ENCODE measurements at regions not wholly inside any gene's neighbourhood (a gene's known extent, or its start where the extent isn't known, plus 50 kb on each side); places are given as distances from the start of the nearest gene placed in this dataset.

DNA sequence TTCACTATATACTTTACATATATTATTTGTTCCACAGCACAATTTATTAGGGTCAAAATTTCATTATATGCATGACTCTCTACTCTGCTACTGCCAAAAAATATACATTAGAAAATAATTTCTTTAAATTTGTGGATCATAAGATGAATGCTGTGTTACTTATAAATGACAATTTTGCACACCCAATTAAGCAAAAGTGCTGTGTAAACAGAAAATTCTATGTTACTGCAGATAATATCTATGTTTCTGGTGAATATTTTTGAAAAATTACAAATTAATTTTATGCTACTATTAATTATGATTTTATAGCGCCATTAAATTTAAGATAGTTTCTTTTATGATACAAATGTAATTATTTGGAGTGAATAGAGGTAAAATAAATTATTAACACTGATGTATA lies 59.8 kb upstream of the GABRA6 start:
- TF ChIP-seq, protein P1, sequence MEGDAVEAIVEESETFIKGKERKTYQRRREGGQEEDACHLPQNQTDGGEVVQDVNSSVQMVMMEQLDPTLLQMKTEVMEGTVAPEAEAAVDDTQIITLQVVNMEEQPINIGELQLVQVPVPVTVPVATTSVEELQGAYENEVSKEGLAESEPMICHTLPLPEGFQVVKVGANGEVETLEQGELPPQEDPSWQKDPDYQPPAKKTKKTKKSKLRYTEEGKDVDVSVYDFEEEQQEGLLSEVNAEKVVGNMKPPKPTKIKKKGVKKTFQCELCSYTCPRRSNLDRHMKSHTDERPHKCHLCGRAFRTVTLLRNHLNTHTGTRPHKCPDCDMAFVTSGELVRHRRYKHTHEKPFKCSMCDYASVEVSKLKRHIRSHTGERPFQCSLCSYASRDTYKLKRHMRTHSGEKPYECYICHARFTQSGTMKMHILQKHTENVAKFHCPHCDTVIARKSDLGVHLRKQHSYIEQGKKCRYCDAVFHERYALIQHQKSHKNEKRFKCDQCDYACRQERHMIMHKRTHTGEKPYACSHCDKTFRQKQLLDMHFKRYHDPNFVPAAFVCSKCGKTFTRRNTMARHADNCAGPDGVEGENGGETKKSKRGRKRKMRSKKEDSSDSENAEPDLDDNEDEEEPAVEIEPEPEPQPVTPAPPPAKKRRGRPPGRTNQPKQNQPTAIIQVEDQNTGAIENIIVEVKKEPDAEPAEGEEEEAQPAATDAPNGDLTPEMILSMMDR (conservative IDR thresholded peaks at IDR 0.05; ENCODE audit: low read depth in 2 of 2): no peak
- TF ChIP-seq STAT1 (IDR thresholded peaks at IDR 0.05; ENCODE audit: unreplicated experiment) (no peak), NANOG (IDR thresholded peaks at IDR 0.05; ENCODE audit: borderline replicate concordance) (no peak), EZH2phosphoT487 (IDR thresholded peaks at IDR 0.05; ENCODE audit: unreplicated experiment) (no peak), EZH2 (IDR thresholded peaks at IDR 0.05; ENCODE audit: low read depth, unreplicated experiment) (no peak), POLR2AphosphoS5 (IDR thresholded peaks at IDR 0.05; ENCODE audit: low read depth) (no peak), CREB1 (CRISPR knock-in tag; IDR thresholded peaks at IDR 0.05; ENCODE audit: low read depth) (no peak), JUNB (IDR thresholded peaks at IDR 0.05; ENCODE audit: unreplicated experiment) (no peak)
- TF ChIP-seq, protein P2, sequence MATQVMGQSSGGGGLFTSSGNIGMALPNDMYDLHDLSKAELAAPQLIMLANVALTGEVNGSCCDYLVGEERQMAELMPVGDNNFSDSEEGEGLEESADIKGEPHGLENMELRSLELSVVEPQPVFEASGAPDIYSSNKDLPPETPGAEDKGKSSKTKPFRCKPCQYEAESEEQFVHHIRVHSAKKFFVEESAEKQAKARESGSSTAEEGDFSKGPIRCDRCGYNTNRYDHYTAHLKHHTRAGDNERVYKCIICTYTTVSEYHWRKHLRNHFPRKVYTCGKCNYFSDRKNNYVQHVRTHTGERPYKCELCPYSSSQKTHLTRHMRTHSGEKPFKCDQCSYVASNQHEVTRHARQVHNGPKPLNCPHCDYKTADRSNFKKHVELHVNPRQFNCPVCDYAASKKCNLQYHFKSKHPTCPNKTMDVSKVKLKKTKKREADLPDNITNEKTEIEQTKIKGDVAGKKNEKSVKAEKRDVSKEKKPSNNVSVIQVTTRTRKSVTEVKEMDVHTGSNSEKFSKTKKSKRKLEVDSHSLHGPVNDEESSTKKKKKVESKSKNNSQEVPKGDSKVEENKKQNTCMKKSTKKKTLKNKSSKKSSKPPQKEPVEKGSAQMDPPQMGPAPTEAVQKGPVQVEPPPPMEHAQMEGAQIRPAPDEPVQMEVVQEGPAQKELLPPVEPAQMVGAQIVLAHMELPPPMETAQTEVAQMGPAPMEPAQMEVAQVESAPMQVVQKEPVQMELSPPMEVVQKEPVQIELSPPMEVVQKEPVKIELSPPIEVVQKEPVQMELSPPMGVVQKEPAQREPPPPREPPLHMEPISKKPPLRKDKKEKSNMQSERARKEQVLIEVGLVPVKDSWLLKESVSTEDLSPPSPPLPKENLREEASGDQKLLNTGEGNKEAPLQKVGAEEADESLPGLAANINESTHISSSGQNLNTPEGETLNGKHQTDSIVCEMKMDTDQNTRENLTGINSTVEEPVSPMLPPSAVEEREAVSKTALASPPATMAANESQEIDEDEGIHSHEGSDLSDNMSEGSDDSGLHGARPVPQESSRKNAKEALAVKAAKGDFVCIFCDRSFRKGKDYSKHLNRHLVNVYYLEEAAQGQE (IDR thresholded peaks at IDR 0.05; ENCODE audit: unreplicated experiment): no peak
- TF ChIP-seq, protein P3, sequence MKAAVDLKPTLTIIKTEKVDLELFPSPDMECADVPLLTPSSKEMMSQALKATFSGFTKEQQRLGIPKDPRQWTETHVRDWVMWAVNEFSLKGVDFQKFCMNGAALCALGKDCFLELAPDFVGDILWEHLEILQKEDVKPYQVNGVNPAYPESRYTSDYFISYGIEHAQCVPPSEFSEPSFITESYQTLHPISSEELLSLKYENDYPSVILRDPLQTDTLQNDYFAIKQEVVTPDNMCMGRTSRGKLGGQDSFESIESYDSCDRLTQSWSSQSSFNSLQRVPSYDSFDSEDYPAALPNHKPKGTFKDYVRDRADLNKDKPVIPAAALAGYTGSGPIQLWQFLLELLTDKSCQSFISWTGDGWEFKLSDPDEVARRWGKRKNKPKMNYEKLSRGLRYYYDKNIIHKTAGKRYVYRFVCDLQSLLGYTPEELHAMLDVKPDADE (IDR thresholded peaks at IDR 0.05): no peak

Data from GM23338 (cell line).